ENCODE measurements at regions not wholly inside any gene's neighbourhood (a gene's known extent, or its start where the extent isn't known, plus 50 kb on each side); places are given as distances from the start of the nearest gene placed in this dataset.

DNA sequence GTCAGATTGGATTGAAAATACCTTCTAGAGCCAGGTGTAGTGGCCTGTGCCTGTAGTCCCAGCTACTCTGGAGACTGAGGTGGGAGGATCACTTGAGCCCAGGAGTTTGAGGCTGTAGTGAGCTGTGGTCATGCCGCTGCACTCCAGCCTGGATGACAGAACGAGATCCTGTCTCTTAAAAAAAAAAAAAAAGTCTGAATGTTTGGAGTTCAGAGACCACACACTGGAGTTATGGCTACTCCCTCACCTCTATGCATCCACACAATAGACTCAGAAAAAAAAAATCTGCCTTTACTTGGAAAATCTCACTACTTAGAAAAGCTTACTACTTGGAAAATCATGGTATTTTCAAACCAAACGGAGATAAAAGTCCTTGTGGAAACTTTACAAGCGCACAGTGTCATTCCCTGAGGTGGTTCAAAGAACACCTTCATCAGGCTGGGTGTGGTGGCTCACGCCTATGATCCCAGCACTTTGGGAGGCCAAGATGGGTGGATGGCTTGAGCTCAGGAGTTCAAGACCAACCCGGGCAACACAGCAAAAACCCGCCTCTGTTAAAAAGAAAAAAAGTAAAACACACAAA, 63.9 kb upstream of the PICALM start:
- peak; percentile 36 for DNase-seq
- H3K4me1 ChIP-seq = peaks cover 0 to 22% (median 8%) of the 10 kb centered on the region in 4 donors
- intact Hi-C loops (cut with DNase I; ENCODE audit: low total_unique reads) = no loop called here
- H3K36me3 ChIP-seq = no peaks in the 10 kb centered on the region
- no peak overlapping the region for H3K4me3 ChIP-seq
- no peaks in the 10 kb centered on the region for H3K9me3 ChIP-seq
- peaks cover 8% of the 10 kb centered on the region for H3K27me3 ChIP-seq
- in situ Hi-C loops (cut with MboI; ENCODE audit: low pct_ligation_motif_present in 1 of 4, low pct_unique_long_range_greater_than_20kb in 1 of 4, low sequenced_read_pairs in 3 of 4) = no loop called here
- no peak overlapping the region for H3K27ac ChIP-seq
- TF ChIP-seq, protein P1, sequence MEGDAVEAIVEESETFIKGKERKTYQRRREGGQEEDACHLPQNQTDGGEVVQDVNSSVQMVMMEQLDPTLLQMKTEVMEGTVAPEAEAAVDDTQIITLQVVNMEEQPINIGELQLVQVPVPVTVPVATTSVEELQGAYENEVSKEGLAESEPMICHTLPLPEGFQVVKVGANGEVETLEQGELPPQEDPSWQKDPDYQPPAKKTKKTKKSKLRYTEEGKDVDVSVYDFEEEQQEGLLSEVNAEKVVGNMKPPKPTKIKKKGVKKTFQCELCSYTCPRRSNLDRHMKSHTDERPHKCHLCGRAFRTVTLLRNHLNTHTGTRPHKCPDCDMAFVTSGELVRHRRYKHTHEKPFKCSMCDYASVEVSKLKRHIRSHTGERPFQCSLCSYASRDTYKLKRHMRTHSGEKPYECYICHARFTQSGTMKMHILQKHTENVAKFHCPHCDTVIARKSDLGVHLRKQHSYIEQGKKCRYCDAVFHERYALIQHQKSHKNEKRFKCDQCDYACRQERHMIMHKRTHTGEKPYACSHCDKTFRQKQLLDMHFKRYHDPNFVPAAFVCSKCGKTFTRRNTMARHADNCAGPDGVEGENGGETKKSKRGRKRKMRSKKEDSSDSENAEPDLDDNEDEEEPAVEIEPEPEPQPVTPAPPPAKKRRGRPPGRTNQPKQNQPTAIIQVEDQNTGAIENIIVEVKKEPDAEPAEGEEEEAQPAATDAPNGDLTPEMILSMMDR (IDR thresholded peaks at IDR 0.05) = no peak
- TF ChIP-seq POLR2A (IDR thresholded peaks at IDR 0.05) (no peak), POLR2AphosphoS5 (IDR thresholded peaks at IDR 0.05) (no peak), EP300 (IDR thresholded peaks at IDR 0.05; ENCODE audit: low read depth) (no peak)
- 43 to 60% methylated on average over 4 to 7 of the region's 7 CpGs for WGBS, 2 donors (ENCODE audit: low coverage in 1 of 2)

DNA sequence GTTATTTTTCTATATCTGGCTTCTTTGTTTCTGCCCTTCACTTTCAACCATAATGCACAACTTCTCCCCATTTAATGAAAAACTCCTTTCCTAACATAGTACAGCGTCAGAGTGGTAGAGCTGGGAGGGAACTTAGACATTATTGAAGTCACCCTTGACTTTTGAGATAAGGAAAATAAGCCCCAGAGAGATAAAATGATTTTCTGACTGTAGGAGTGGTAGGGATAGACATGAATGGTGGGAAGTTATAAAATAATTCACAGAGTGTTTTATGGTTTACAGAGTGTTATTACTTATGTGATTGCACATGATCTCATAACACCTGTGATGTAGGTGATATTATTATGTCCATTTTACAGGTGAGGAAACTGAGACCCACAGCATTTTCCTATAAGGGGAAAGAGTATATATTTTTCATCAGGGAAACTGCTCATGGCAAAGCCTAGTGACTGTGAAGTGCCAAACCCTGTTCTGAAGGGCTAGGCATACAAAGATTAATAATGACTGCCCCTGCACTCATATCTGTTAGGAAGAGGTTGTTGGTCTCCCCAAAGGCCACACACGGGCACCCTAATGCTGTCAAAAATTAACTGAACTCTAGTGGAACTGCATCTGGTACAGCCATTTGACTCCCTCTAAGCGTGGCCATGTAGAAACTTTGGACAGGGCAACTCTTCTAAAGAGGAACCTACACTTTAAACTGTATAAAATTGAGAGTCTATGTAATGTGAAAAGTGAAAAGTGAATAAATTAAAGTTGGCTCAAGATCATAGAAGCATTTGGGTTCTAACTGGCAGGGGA, 61.1 kb upstream of the PICALM start:
- no peak for DNase-seq
- H3K4me1 ChIP-seq = peaks cover 0 to 11% (median 3%) of the 10 kb centered on the region in 4 donors
- H3K27me3 ChIP-seq = peaks cover 11% of the 10 kb centered on the region
- H3K36me3 ChIP-seq = no peaks in the 10 kb centered on the region
- H3K4me3 ChIP-seq = no peak overlapping the region
- no peak overlapping the region for H3K27ac ChIP-seq
- H3K9me3 ChIP-seq = no peaks in the 10 kb centered on the region
- 65 to 71% methylated on average over 3 of the region's 3 CpGs for WGBS, 2 donors (ENCODE audit: low coverage in 1 of 2)
- intact Hi-C loops (cut with DNase I; ENCODE audit: low total_unique reads) = no loop called here
- in situ Hi-C loops (cut with MboI; ENCODE audit: low pct_ligation_motif_present in 1 of 4, low pct_unique_long_range_greater_than_20kb in 1 of 4, low sequenced_read_pairs in 3 of 4) = no loop called here
- TF ChIP-seq POLR2AphosphoS5 (IDR thresholded peaks at IDR 0.05) = no peak
- TF ChIP-seq, protein P1 (IDR thresholded peaks at IDR 0.05) = no peak
- TF ChIP-seq POLR2A (IDR thresholded peaks at IDR 0.05) = no peak
- no peak for TF ChIP-seq EP300 (IDR thresholded peaks at IDR 0.05; ENCODE audit: low read depth)

DNA sequence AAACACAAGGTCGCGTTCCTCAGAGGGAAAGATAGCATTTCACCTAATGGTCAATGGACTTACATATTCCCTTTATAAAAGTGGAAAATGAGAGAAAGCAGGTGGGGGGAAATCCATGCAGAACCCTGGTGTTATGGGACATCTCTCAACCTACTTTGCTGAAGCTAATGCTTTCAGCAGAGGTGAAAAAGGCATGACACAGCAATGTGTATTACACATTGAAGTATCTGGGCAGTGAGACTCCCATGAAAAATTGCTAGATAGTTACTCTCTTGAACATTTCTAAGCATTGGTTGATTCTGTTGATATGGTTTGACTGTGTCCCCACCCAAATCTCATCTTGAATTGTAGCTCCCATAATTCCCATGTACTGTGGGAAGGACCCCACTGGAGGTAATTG, 60.0 kb upstream of the PICALM start:
- peaks cover 0 to 5% (median 2%) of the 10 kb centered on the region in 4 donors for H3K4me1 ChIP-seq
- 84 to 93% methylated on average over 2 of the region's 2 CpGs for WGBS, 2 donors (ENCODE audit: low coverage in 1 of 2)
- H3K4me3 ChIP-seq = no peak overlapping the region
- H3K27ac ChIP-seq = no peak overlapping the region
- intact Hi-C loops (cut with DNase I; ENCODE audit: low total_unique reads) (no loop called here), in situ Hi-C loops (cut with MboI; ENCODE audit: low pct_ligation_motif_present in 1 of 4, low pct_unique_long_range_greater_than_20kb in 1 of 4, low sequenced_read_pairs in 3 of 4) (no loop called here)
- H3K36me3 ChIP-seq = no peaks in the 10 kb centered on the region
- no peak for DNase-seq
- peaks cover 11% of the 10 kb centered on the region for H3K27me3 ChIP-seq
- H3K9me3 ChIP-seq = no peaks in the 10 kb centered on the region
- no peak for TF ChIP-seq POLR2A (IDR thresholded peaks at IDR 0.05)
- TF ChIP-seq POLR2AphosphoS5 (IDR thresholded peaks at IDR 0.05) = no peak
- TF ChIP-seq EP300 (IDR thresholded peaks at IDR 0.05; ENCODE audit: low read depth) = no peak
- TF ChIP-seq, protein P1 (IDR thresholded peaks at IDR 0.05) = no peak

DNA sequence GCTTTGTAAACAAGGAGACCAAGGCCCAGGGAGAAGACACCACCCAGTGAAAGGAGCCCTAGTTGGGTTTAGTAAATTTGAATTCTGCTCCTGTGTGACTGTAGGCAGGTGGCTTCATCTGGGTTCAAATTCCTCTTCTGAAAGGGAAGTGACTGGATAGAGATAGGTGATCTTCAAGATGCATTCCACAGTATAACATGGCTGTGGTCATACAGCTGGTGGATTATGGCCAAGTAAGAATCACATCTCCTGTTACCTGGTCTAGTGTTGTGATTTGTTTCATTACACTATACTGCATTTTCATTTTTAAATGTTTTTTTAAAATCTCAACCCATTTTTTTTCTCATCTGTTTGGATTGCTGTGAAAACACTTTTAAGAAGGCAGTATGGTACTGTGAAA, 58.0 kb upstream of the PICALM start:
- in situ Hi-C loops (cut with MboI; ENCODE audit: low pct_ligation_motif_present in 1 of 4, low pct_unique_long_range_greater_than_20kb in 1 of 4, low sequenced_read_pairs in 3 of 4) (no loop called here), intact Hi-C loops (cut with DNase I; ENCODE audit: low total_unique reads) (no loop called here)
- Histone ChIP-seq H3K4me1 (peaks cover 0 to 5% (median 0%) of the 10 kb centered on the region in 4 donors), H3K27me3 (peaks cover 14% of the 10 kb centered on the region), H3K9me3 (no peaks in the 10 kb centered on the region), H3K36me3 (no peaks in the 10 kb centered on the region), H3K27ac (no peak overlapping the region), H3K4me3 (no peak overlapping the region)
- TF ChIP-seq POLR2A (IDR thresholded peaks at IDR 0.05) (no peak), POLR2AphosphoS5 (IDR thresholded peaks at IDR 0.05) (no peak), EP300 (IDR thresholded peaks at IDR 0.05; ENCODE audit: low read depth) (no peak)
- TF ChIP-seq, protein P1 (IDR thresholded peaks at IDR 0.05) = no peak
- no peak for DNase-seq

Data from transverse colon (tissue), 4 donors.